ENCODE measurements at regions not wholly inside any gene's neighbourhood (a gene's known extent, or its start where the extent isn't known, plus 50 kb on each side); places are given as distances from the start of the nearest gene placed in this dataset.

GRCh38 chr5:13510616-13511015 is 433.9 kb downstream of the DNAH5 start:
- Histone ChIP-seq H3K79me2 (replicated peaks; ENCODE audit: insufficient read depth) (no peaks in the 10 kb centered on the region), H3K9me2 (ENCODE audit: insufficient read depth) (peaks cover 5% of the 10 kb centered on the region; the same call in 1 of the 2 replicates), H4K20me1 (replicated peaks; ENCODE audit: insufficient read depth) (no peaks in the 10 kb centered on the region), H3K27ac (ENCODE audit: low read depth) (no peak overlapping the region), H3F3A (replicated peaks; ENCODE audit: low read depth) (no peaks in the 10 kb centered on the region), H3K4me2 (no peak overlapping the region), H2AFZ (no peak overlapping the region), H3K27me3 (ENCODE audit: insufficient read depth) (no peaks in the 10 kb centered on the region), H3K4me3 (no peak overlapping the region), H3K4me1 (ENCODE audit: insufficient read depth) (no peaks in the 10 kb centered on the region), H3K36me3 (ENCODE audit: insufficient read depth) (no peaks in the 10 kb centered on the region; the same call in 1 of the 2 replicates)
- H3K27ac Mint-ChIP-seq, result no peak overlapping the region
- no peak overlapping the region for H3K4me3 Mint-ChIP-seq
- ATAC-seq, result no peak
- H3K4me1 Mint-ChIP-seq, result no peaks in the 10 kb centered on the region
- peaks cover 3% of the 10 kb centered on the region; the same call in 2 of the 3 replicates for H3K9me3 Mint-ChIP-seq
- no peak for DNase-seq (ENCODE audit: low spot score)
- no peaks in the 10 kb centered on the region for H3K36me3 Mint-ChIP-seq (ENCODE audit: low read depth)
- TF ChIP-seq ZNF331 (CRISPR knock-in tag; IDR thresholded peaks at IDR 0.05; ENCODE audit: low read depth) (no peak), POLR2AphosphoS5 (IDR thresholded peaks at IDR 0.05; ENCODE audit: low read depth) (no peak), NANOG (IDR thresholded peaks at IDR 0.05; ENCODE audit: borderline replicate concordance) (no peak), CTCF (conservative IDR thresholded peaks at IDR 0.05; ENCODE audit: low read depth in 2 of 2) (no peak), ZNF462 (CRISPR knock-in tag; IDR thresholded peaks at IDR 0.05) (no peak), EZH2phosphoT487 (IDR thresholded peaks at IDR 0.05; ENCODE audit: unreplicated experiment) (no peak), EZH2 (IDR thresholded peaks at IDR 0.05; ENCODE audit: low read depth, unreplicated experiment) (no peak), JUNB (IDR thresholded peaks at IDR 0.05; ENCODE audit: unreplicated experiment) (no peak), ZNF114 (CRISPR knock-in tag; IDR thresholded peaks at IDR 0.05) (no peak)
- H3K27me3 Mint-ChIP-seq (ENCODE audit: insufficient read depth, low read depth, poor library complexity), result no peaks in the 10 kb centered on the region

Data from GM23338 (cell line).